ENCODE measurements at regions not wholly inside any gene's neighbourhood (a gene's known extent, or its start where the extent isn't known, plus 50 kb on each side); places are given as distances from the start of the nearest gene placed in this dataset.
"Not testable (repeated sequence)": the region's sequence is repeated elsewhere in the genome, so short reads cannot be mapped to it uniquely, and the experiment has no call there.

- no peak overlapping the region for H3K4me3 ChIP-seq (ENCODE audit: control insufficient read depth, low read depth, low read length)
- no peak for DNase-seq (ENCODE audit: low read depth)
- TF ChIP-seq, protein P1, sequence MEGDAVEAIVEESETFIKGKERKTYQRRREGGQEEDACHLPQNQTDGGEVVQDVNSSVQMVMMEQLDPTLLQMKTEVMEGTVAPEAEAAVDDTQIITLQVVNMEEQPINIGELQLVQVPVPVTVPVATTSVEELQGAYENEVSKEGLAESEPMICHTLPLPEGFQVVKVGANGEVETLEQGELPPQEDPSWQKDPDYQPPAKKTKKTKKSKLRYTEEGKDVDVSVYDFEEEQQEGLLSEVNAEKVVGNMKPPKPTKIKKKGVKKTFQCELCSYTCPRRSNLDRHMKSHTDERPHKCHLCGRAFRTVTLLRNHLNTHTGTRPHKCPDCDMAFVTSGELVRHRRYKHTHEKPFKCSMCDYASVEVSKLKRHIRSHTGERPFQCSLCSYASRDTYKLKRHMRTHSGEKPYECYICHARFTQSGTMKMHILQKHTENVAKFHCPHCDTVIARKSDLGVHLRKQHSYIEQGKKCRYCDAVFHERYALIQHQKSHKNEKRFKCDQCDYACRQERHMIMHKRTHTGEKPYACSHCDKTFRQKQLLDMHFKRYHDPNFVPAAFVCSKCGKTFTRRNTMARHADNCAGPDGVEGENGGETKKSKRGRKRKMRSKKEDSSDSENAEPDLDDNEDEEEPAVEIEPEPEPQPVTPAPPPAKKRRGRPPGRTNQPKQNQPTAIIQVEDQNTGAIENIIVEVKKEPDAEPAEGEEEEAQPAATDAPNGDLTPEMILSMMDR (IDR thresholded peaks at IDR 0.05; ENCODE audit: control insufficient read depth, insufficient read depth, low read depth, low read length, missing control alignments): no peak
These were observed 66.3 kb downstream of the EDN1 start for GRCh38 chr6:12356431-12356830.

DNA sequence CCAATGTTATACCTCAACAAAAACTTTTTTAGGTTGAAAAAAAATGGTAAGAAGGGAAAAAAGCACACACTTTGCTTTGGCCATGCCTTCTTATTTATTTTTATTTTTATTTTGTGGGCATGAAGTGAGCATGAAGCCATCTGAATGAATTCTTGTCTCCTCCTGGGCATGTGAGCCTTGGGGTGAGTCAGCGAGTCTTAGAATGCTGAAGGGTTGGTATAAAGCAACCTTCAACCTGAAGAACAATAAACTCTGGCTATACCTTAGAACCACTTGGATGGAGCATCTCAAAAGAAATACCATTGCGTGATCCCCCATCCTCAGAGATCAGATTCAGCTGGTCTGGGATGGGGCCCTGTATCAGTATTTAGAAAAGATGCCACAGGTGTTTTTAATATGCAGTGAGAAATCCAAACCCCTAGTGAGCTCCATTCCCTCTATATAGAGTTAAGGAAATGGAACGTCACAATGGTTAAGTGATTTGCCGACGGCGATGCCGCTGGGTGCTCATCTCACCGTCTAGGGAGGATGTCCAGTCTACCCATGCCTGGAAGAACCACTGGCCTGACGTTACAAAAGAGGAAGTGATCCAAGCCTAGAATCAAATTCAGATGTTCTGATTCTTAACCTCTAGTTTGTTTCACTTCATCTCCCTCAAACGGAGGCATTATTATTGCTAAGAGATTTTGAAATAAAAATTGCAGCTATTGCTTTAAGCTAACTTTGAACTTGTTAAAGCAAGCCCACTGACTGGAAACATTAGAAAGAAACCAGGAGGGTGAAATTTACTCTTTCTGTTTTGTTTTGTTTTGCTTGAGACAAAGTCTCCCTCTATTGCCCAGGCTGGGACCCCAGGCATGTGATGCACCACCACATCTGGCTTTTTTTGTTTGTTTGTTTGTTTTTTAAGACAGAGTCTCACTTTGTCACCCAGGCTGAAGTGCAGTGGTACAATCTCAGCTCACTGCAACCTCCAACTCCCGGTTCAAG lies 67.1 kb downstream of the EDN1 start:
- H3K4me3 ChIP-seq (ENCODE audit: control insufficient read depth, low read depth, low read length): no peak overlapping the region
- DNase-seq (ENCODE audit: low read depth): peak; percentile 45
- TF ChIP-seq, protein P1 (IDR thresholded peaks at IDR 0.05; ENCODE audit: control insufficient read depth, insufficient read depth, low read depth, low read length, missing control alignments): no peak

DNA sequence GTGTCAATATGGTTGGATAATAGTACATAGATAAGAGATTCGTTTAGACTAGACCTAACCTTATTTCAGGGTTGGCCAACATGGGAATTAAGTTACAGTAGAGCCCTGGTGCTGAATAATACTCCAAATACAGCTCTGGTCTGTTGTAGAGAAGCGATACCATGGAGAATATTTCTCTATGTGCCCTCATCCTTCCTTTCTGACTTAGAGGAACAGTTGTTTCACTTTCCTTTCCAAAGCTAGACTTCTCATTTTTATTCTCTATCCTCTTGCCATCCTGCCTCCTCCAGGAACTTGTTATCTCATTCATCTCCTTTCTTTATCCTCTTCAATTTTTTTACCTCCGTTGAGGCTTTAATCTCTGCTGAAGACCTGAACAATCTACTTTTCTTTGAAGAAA lies 68.9 kb downstream of the EDN1 start:
- no peak overlapping the region for H3K4me3 ChIP-seq (ENCODE audit: control insufficient read depth, low read depth, low read length)
- TF ChIP-seq, protein P1 (IDR thresholded peaks at IDR 0.05; ENCODE audit: control insufficient read depth, insufficient read depth, low read depth, low read length, missing control alignments): no peak
- DNase-seq (ENCODE audit: low read depth): no peak

DNA sequence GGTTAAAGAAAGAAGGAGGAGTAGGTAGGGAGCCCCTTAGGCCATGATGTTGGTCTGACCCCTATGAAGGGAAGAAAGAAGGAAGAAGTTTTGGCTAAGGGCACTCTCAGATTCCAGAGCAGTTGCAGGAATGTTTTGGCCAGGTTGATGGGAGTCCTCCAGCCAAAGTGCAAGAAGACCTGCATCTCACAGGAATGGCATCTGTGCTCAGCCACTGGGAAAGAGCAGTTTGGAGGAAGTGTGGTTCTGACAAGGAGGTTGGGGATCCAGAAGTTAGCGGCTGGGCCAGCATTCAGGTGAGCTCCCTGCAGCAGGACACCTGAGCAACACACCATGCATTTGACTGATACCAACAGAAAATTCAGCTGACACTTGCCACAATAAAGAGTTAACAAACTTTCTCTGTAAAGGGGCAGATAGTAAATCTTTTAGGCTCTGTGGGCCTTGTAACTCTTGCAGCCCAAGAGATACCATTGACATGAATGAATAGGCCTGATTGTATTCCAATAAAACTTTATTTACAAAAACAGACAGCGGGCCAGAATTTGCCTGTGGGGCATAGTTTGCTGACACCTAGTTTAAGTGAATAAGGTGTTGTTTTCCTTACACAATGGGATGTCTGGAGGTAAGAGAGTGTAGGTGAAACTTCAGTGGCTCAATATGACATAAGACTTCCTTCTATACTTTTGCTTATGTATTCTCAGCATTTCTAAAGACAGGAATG lies 71.0 kb downstream of the EDN1 start:
- no peak overlapping the region for H3K4me3 ChIP-seq (ENCODE audit: control insufficient read depth, low read depth, low read length)
- TF ChIP-seq, protein P1 (IDR thresholded peaks at IDR 0.05; ENCODE audit: control insufficient read depth, insufficient read depth, low read depth, low read length, missing control alignments): no peak
- no peak for DNase-seq (ENCODE audit: low read depth)

GRCh38 chr6:12363277-12363650 lies 73.1 kb downstream of the EDN1 start:
- H3K4me3 ChIP-seq (ENCODE audit: control insufficient read depth, low read depth, low read length); DNase-seq (ENCODE audit: low read depth): not testable (repeated sequence)

GRCh38 chr6:12363651-12364381 lies 73.7 kb downstream of the EDN1 start:
- no peak overlapping the region for H3K4me3 ChIP-seq (ENCODE audit: control insufficient read depth, low read depth, low read length)
- DNase-seq (ENCODE audit: low read depth): no peak
- TF ChIP-seq, protein P1 (IDR thresholded peaks at IDR 0.05; ENCODE audit: control insufficient read depth, insufficient read depth, low read depth, low read length, missing control alignments): no peak
